AG04450 (cell line): ENCODE measurements at regions not wholly inside any gene's neighbourhood (a gene's known extent, or its start where the extent isn't known, plus 50 kb on each side); places are given as distances from the start of the nearest gene placed in this dataset.

Source experiments
- CTCF ChIA-PET: fragments of 300-600, 350-600 bp; formaldehyde crosslinking; extraction: SDS; loops from one replicate; lab custom pipeline; 2022; ENCODE audit warnings: antibody characterized with exemption, inconsistent platforms; lab: Charles Lee
- POLR2A ChIA-PET: fragments of 350-600 bp; formaldehyde crosslinking; extraction: SDS; loops from one replicate; lab custom pipeline; 2021; ENCODE audit warnings: antibody characterized with exemption, inconsistent platforms; lab: Yijun Ruan, JAX
- DNase-seq: peaks from one replicate; pipeline ENCODE4 v3.0.0-alpha.2; 2011; ENCODE audit warnings: low read depth, low spot score
- H3K27ac ChIP-seq: one replicate; pipeline ENCODE4 v1.5.1; 2012; ENCODE audit warnings: low read depth, low read length, control low read depth
- H3K27me3 ChIP-seq: one replicate; pipeline ENCODE4 v1.6.0; 2012; ENCODE audit warnings: low read length; ENCODE audit not compliant: control insufficient read depth, insufficient read depth
- H3K4me3 ChIP-seq: 2 replicates; pipeline ENCODE4 v1.5.1; 2011; ENCODE audit warnings: mild to moderate bottlenecking, low read depth, low read length, control low read depth
- H3K9me3 ChIP-seq: 2 replicates; pipeline ENCODE4 v1.5.1; 2012; ENCODE audit warnings: low read length; ENCODE audit not compliant: control insufficient read depth, insufficient read depth
- TF ChIP-seq, protein P1 (sequence below): IDR thresholded peaks from 2 replicates; pipeline ENCODE4 v1.5.1; 2011; ENCODE audit warnings: low read depth, low read length, control low read depth, inconsistent platforms

- Histone ChIP-seq H3K27ac (no peak overlapping the region), H3K27me3 (no peaks in the 10 kb centered on the region), H3K4me3 (no peak overlapping the region), H3K9me3 (no peaks in the 10 kb centered on the region)
- no peak for DNase-seq
- TF ChIP-seq, protein P1, sequence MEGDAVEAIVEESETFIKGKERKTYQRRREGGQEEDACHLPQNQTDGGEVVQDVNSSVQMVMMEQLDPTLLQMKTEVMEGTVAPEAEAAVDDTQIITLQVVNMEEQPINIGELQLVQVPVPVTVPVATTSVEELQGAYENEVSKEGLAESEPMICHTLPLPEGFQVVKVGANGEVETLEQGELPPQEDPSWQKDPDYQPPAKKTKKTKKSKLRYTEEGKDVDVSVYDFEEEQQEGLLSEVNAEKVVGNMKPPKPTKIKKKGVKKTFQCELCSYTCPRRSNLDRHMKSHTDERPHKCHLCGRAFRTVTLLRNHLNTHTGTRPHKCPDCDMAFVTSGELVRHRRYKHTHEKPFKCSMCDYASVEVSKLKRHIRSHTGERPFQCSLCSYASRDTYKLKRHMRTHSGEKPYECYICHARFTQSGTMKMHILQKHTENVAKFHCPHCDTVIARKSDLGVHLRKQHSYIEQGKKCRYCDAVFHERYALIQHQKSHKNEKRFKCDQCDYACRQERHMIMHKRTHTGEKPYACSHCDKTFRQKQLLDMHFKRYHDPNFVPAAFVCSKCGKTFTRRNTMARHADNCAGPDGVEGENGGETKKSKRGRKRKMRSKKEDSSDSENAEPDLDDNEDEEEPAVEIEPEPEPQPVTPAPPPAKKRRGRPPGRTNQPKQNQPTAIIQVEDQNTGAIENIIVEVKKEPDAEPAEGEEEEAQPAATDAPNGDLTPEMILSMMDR: no peak
- ChIA-PET CTCF (no interaction called here), POLR2A (no interaction called here)
Measured at GRCh38 chr1:19562847-19563246, 77.5 kb upstream of the CAPZB start.

DNA sequence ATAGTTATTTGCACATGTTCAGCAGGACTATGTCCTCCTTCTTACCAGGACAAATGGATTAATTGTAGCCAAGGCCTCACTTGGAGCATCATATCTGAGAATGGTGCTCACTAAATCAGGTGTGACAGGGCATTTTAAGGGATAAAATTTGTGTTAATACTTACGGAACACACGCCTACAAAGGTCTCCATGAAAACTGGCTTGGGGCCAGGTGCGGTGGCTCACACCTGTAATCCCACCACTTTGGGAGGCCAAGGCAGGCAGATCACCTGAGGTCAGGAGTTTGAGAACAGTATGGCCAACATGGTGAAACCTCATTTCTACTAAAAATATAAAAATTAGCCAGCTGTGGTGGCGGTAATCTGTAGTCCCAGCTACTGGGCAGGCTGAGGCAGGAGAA, 75.1 kb upstream of the CAPZB start:
- TF ChIP-seq, protein P1: no peak
- Histone ChIP-seq H3K9me3 (no peaks in the 10 kb centered on the region), H3K4me3 (no peak overlapping the region), H3K27ac (no peak overlapping the region), H3K27me3 (no peaks in the 10 kb centered on the region)
- CTCF ChIA-PET: no interaction called here
- no peak for DNase-seq
- POLR2A ChIA-PET: no interaction called here

GRCh38 chr1:19559641-19560040, 74.3 kb upstream of the CAPZB start:
- TF ChIP-seq, protein P1: no peak
- no peak overlapping the region for H3K27ac ChIP-seq
- DNase-seq: peak; percentile 39
- no peaks in the 10 kb centered on the region for H3K27me3 ChIP-seq
- POLR2A ChIA-PET: no interaction called here
- CTCF ChIA-PET: no interaction called here
- no peak overlapping the region for H3K4me3 ChIP-seq
- H3K9me3 ChIP-seq: no peaks in the 10 kb centered on the region

- TF ChIP-seq, protein P1: no peak
- H3K27me3 ChIP-seq: no peaks in the 10 kb centered on the region
- H3K4me3 ChIP-seq: no peak overlapping the region
- POLR2A ChIA-PET: interaction anchor here (0.6 to 1.2 kb wide), 2 partner anchors 15 to 39 kb away, joined by 3 read pairs; a partner anchor contains a TSS
- CTCF ChIA-PET: interaction anchor here (1.0 kb wide), 1 partner anchor 97 kb away, joined by 3 read pairs; no protein-coding TSS in a partner anchor
- DNase-seq: no peak
- no peak overlapping the region for H3K27ac ChIP-seq
- H3K9me3 ChIP-seq: no peaks in the 10 kb centered on the region
Measured at GRCh38 chr1:19557609-19558051, 72.3 kb upstream of the CAPZB start.

DNA sequence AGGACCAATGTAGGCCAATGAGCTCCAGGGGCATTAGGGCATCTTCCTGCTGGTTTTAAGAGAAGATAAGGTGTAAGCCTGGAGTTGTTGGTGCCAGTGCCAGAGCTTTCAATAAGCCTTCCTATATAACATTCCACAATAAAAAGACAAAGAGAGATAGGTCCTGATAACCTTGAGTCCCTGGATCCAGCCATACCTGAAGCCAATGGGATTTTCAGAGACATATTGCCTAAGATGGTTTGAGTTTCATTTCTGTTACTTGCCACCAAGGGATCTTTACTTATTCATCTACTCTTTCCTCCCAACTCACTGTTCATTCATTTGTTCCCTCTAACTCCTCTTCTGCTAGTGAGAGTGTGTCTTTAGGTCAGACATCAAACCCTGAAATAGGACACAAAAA, 68.8 kb upstream of the CAPZB start:
- no peak for DNase-seq
- TF ChIP-seq, protein P1: no peak
- H3K27ac ChIP-seq: no peak overlapping the region
- ChIA-PET CTCF (no interaction called here), POLR2A (no interaction called here)
- no peak overlapping the region for H3K4me3 ChIP-seq
- no peaks in the 10 kb centered on the region for H3K27me3 ChIP-seq
- H3K9me3 ChIP-seq: peaks cover 6% of the 10 kb centered on the region; the same call in 1 of the 2 replicates
